ENCODE measurements at regions not wholly inside any gene's neighbourhood (a gene's known extent, or its start where the extent isn't known, plus 50 kb on each side); places are given as distances from the start of the nearest gene placed in this dataset.

- Histone ChIP-seq H3K27me3 (ENCODE audit: control insufficient read depth, insufficient read depth, low read length) (no peaks in the 10 kb centered on the region), H3K4me1 (ENCODE audit: control insufficient read depth, insufficient read depth, low read length) (no peaks in the 10 kb centered on the region), H3K9me3 (replicated peaks; ENCODE audit: low read length) (no peaks in the 10 kb centered on the region), H3K36me3 (ENCODE audit: insufficient read depth, low read length) (no peaks in the 10 kb centered on the region), H3K4me3 (ENCODE audit: low read length) (no peak overlapping the region), H3K4me2 (ENCODE audit: low read length) (no peak overlapping the region), H3K9ac (ENCODE audit: low read depth, low read length) (no peak overlapping the region)
Observed at GRCh38 chr20:40920291-40920690, 108.3 kb upstream of the TOP1 start.

- no peaks in the 10 kb centered on the region for H3K36me3 ChIP-seq (ENCODE audit: insufficient read depth, low read length)
- H3K27me3 ChIP-seq (ENCODE audit: control insufficient read depth, insufficient read depth, low read length): no peaks in the 10 kb centered on the region
- H3K4me1 ChIP-seq (ENCODE audit: control insufficient read depth, insufficient read depth, low read length): no peaks in the 10 kb centered on the region
- H3K9me3 ChIP-seq (replicated peaks; ENCODE audit: low read length): no peaks in the 10 kb centered on the region
- no peak overlapping the region for H3K4me3 ChIP-seq (ENCODE audit: low read length)
- no peak overlapping the region for H3K4me2 ChIP-seq (ENCODE audit: low read length)
- no peak overlapping the region for H3K9ac ChIP-seq (ENCODE audit: low read depth, low read length)
Observed at GRCh38 chr20:40922865-40923264, 105.8 kb upstream of the TOP1 start.

DNA sequence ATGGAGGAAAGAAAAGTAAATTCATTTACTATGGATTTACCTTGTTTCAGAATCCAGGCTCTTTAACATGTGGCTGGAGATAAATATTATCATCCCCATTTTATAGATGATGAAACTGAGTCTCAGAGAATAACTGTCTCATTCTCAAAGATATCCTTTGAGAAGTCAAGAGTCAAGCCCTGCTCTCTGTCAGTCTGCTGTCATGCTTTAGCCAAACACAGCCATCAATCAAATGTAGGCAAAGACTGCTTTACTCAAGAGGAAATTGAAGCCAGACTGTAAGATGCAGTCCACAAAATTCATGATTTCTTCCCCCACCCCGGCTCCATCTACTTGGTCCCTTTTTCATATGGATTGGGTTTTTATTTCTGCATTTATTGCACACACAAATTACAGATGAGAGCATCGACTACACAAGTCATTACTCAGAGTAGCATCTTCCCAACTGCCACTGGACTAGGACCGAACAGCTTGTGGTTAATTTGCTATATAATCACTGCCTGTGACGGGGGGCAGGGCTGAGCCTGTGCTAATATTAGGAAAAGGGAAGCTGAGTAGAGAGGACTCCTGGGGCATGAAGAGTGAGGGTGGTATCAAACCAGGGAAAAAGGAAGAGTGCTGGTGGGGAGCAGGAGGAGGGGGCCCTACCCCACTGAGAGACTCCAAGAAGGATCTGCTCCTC lies 102.7 kb upstream of the TOP1 start:
- Histone ChIP-seq H3K4me1 (ENCODE audit: control insufficient read depth, insufficient read depth, low read length) (no peaks in the 10 kb centered on the region), H3K9ac (ENCODE audit: low read depth, low read length) (no peak overlapping the region), H3K4me2 (ENCODE audit: low read length) (no peak overlapping the region), H3K4me3 (ENCODE audit: low read length) (no peak overlapping the region), H3K9me3 (replicated peaks; ENCODE audit: low read length) (no peaks in the 10 kb centered on the region), H3K27me3 (ENCODE audit: control insufficient read depth, insufficient read depth, low read length) (no peaks in the 10 kb centered on the region), H3K36me3 (ENCODE audit: insufficient read depth, low read length) (no peaks in the 10 kb centered on the region)

- Histone ChIP-seq H3K9me3 (replicated peaks; ENCODE audit: low read length) (no peaks in the 10 kb centered on the region), H3K27me3 (ENCODE audit: control insufficient read depth, insufficient read depth, low read length) (no peaks in the 10 kb centered on the region), H3K36me3 (ENCODE audit: insufficient read depth, low read length) (no peaks in the 10 kb centered on the region), H3K9ac (ENCODE audit: low read depth, low read length) (no peak overlapping the region), H3K4me3 (ENCODE audit: low read length) (no peak overlapping the region), H3K4me1 (ENCODE audit: control insufficient read depth, insufficient read depth, low read length) (no peaks in the 10 kb centered on the region), H3K4me2 (ENCODE audit: low read length) (no peak overlapping the region)
Observed at GRCh38 chr20:40926928-40927327, 101.7 kb upstream of the TOP1 start.

DNA sequence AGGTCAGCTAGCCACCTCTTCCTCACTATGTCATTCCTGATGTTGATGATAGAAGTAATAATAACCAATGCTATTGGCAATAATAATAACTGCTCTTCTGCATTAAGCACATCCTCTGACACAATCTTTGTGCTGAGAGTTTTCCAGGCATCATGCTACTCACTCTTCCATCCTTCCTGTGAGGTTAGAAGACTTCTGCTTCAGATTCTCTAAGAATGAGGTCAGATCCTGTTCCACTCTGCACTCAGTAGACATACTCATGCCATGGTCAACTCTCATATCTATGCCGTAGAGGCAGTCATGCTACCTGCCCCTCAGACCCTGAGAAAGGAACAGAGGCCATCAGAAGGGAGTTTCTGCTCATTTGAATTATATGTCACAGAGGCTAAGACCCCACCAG lies 98.1 kb upstream of the TOP1 start:
- Histone ChIP-seq H3K36me3 (ENCODE audit: insufficient read depth, low read length) (no peaks in the 10 kb centered on the region), H3K9me3 (replicated peaks; ENCODE audit: low read length) (no peaks in the 10 kb centered on the region), H3K9ac (ENCODE audit: low read depth, low read length) (no peak overlapping the region), H3K4me2 (ENCODE audit: low read length) (no peak overlapping the region), H3K4me1 (ENCODE audit: control insufficient read depth, insufficient read depth, low read length) (no peaks in the 10 kb centered on the region), H3K4me3 (ENCODE audit: low read length) (no peak overlapping the region), H3K27me3 (ENCODE audit: control insufficient read depth, insufficient read depth, low read length) (no peaks in the 10 kb centered on the region)

DNA sequence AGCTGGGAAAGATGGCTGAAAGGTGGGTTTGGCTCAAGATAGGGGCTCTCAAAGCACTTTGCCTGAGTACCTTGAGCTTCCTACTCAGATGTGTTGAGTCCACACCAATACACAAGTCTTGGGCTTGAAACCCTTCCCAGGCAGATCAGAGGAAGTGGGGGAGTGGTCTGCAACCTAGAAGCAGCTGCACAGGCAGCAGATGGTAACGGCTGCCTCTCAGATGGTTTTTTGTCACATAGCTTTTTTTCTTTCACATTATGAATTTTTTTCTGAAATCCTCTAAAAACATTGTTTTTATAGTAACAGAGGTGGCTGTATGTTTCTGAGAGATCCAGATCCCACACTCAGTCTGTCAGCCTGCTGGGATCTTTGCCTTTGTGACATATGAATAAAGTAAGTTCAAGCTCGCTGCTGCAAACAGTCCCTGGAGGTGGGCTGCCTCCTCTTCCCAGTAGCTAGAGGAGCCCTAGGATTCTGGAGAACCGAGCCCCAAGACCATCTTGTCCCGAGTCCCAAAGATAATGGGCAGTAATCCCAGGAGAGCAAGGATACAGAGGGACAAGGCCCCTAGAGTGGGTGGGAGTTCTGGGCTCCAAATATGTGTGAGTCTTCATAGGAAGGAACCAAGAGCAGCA lies 97.1 kb upstream of the TOP1 start:
- Histone ChIP-seq H3K4me1 (ENCODE audit: control insufficient read depth, insufficient read depth, low read length) (no peaks in the 10 kb centered on the region), H3K36me3 (ENCODE audit: insufficient read depth, low read length) (no peaks in the 10 kb centered on the region), H3K9ac (ENCODE audit: low read depth, low read length) (no peak overlapping the region), H3K4me3 (ENCODE audit: low read length) (no peak overlapping the region), H3K9me3 (replicated peaks; ENCODE audit: low read length) (no peaks in the 10 kb centered on the region), H3K27me3 (ENCODE audit: control insufficient read depth, insufficient read depth, low read length) (no peaks in the 10 kb centered on the region), H3K4me2 (ENCODE audit: low read length) (no peak overlapping the region)

DNA sequence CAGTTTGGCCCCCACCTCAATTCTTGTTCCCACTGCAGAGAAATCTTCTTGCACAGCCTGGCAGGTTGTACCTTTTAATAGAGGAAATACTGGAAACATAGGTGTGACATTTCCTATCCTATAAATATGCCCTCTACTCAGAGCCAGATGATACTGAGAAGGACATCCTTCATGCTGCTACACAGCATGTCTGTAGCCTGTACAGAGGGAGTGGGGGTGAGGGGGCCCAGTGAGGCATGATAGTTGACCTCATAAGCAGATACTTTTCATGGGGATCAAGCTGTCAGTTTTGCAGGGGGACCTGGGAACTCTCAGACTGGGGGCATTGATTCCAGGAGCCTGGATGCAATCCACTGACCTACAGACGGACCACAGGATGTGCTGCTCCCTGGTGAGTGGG lies 96.2 kb upstream of the TOP1 start:
- Histone ChIP-seq H3K27me3 (ENCODE audit: control insufficient read depth, insufficient read depth, low read length) (no peaks in the 10 kb centered on the region), H3K4me2 (ENCODE audit: low read length) (no peak overlapping the region), H3K36me3 (ENCODE audit: insufficient read depth, low read length) (no peaks in the 10 kb centered on the region), H3K4me3 (ENCODE audit: low read length) (no peak overlapping the region), H3K9me3 (replicated peaks; ENCODE audit: low read length) (no peaks in the 10 kb centered on the region), H3K4me1 (ENCODE audit: control insufficient read depth, insufficient read depth, low read length) (no peaks in the 10 kb centered on the region), H3K9ac (ENCODE audit: low read depth, low read length) (no peak overlapping the region)

GRCh38 chr20:40933758-40934157 lies 94.9 kb upstream of the TOP1 start:
- H3K36me3 ChIP-seq (ENCODE audit: insufficient read depth, low read length): no peaks in the 10 kb centered on the region
- H3K9ac ChIP-seq (ENCODE audit: low read depth, low read length): no peak overlapping the region

GRCh38 chr20:40938020-40938419 lies 90.6 kb upstream of the TOP1 start:
- no peak overlapping the region for H3K9ac ChIP-seq (ENCODE audit: low read depth, low read length)
- H3K4me2 ChIP-seq (ENCODE audit: low read length): no peak overlapping the region
- no peaks in the 10 kb centered on the region for H3K9me3 ChIP-seq (replicated peaks; ENCODE audit: low read length)
- H3K36me3 ChIP-seq (ENCODE audit: insufficient read depth, low read length): no peaks in the 10 kb centered on the region
- H3K4me1 ChIP-seq (ENCODE audit: control insufficient read depth, insufficient read depth, low read length): no peaks in the 10 kb centered on the region
- H3K4me3 ChIP-seq (ENCODE audit: low read length): no peak overlapping the region
- no peaks in the 10 kb centered on the region for H3K27me3 ChIP-seq (ENCODE audit: control insufficient read depth, insufficient read depth, low read length)

More at GRCh38 chr20:40933758-40934157, 94.9 kb upstream of the TOP1 start:
- H3K4me1 ChIP-seq (ENCODE audit: control insufficient read depth, insufficient read depth, low read length): no peaks in the 10 kb centered on the region
- no peaks in the 10 kb centered on the region for H3K27me3 ChIP-seq (ENCODE audit: control insufficient read depth, insufficient read depth, low read length)
- no peaks in the 10 kb centered on the region for H3K9me3 ChIP-seq (replicated peaks; ENCODE audit: low read length)
- no peak overlapping the region for H3K4me3 ChIP-seq (ENCODE audit: low read length)
- H3K4me2 ChIP-seq (ENCODE audit: low read length): no peak overlapping the region

DNA sequence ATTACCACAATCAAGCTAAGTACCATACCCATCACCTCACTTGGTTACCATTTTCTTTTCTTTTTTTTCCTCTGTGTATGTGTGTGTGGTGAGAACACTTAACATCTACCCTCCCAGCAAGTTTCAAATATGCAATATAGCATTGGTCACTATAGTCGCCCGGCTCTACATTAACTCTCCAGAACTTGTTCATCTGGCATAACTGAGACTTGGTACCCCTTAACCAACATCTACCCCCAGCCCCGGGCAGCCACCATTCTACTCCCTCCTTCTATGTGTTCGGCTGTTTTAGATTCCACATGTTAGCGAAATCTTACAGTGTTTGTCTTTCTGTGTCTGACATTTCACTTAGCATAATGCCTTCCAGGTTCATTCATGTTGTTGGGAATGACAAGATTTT lies 89.0 kb upstream of the TOP1 start:
- Histone ChIP-seq H3K9ac (ENCODE audit: low read depth, low read length) (no peak overlapping the region), H3K36me3 (ENCODE audit: insufficient read depth, low read length) (no peaks in the 10 kb centered on the region), H3K9me3 (replicated peaks; ENCODE audit: low read length) (no peaks in the 10 kb centered on the region), H3K27me3 (ENCODE audit: control insufficient read depth, insufficient read depth, low read length) (no peaks in the 10 kb centered on the region), H3K4me3 (ENCODE audit: low read length) (no peak overlapping the region), H3K4me1 (ENCODE audit: control insufficient read depth, insufficient read depth, low read length) (no peaks in the 10 kb centered on the region), H3K4me2 (ENCODE audit: low read length) (no peak overlapping the region)

GRCh38 chr20:40941133-40941610 lies 87.5 kb upstream of the TOP1 start:
- Histone ChIP-seq H3K4me2 (ENCODE audit: low read length) (no peak overlapping the region), H3K9ac (ENCODE audit: low read depth, low read length) (no peak overlapping the region), H3K9me3 (replicated peaks; ENCODE audit: low read length) (no peaks in the 10 kb centered on the region), H3K27me3 (ENCODE audit: control insufficient read depth, insufficient read depth, low read length) (no peaks in the 10 kb centered on the region), H3K4me3 (ENCODE audit: low read length) (no peak overlapping the region), H3K4me1 (ENCODE audit: control insufficient read depth, insufficient read depth, low read length) (no peaks in the 10 kb centered on the region), H3K36me3 (ENCODE audit: insufficient read depth, low read length) (no peaks in the 10 kb centered on the region)

GRCh38 chr20:40942006-40942405 lies 86.6 kb upstream of the TOP1 start:
- Histone ChIP-seq H3K9ac (ENCODE audit: low read depth, low read length) (no peak overlapping the region), H3K4me1 (ENCODE audit: control insufficient read depth, insufficient read depth, low read length) (no peaks in the 10 kb centered on the region), H3K4me3 (ENCODE audit: low read length) (no peak overlapping the region), H3K9me3 (replicated peaks; ENCODE audit: low read length) (no peaks in the 10 kb centered on the region), H3K4me2 (ENCODE audit: low read length) (no peak overlapping the region), H3K36me3 (ENCODE audit: insufficient read depth, low read length) (no peaks in the 10 kb centered on the region), H3K27me3 (ENCODE audit: control insufficient read depth, insufficient read depth, low read length) (no peaks in the 10 kb centered on the region)
